Stimulated activated naive B cell treated with anti-CD40 and anti-IgM and Interleukin-4, amounts not matched to agents 10 μg/mL and 1 μg/mL and 100 μg/mL, for 72 hours (primary cell): ENCODE measurements at regions not wholly inside any gene's neighbourhood (a gene's known extent, or its start where the extent isn't known, plus 50 kb on each side); places are given as distances from the start of the nearest gene placed in this dataset.
"Not testable (repeated sequence)": the region's sequence is repeated elsewhere in the genome, so short reads cannot be mapped to it uniquely, and the experiment has no call there.

Experiments used
- ATAC-seq, 2 donors: fragments of 150-1000 bp; cut with Tn5 transposase; replicated peaks; 2 replicates each; pipeline ENCODE4 v1.10.0; 2021; ENCODE audit warnings: moderate library complexity in 1 of 2
- DNase-seq: peaks from one replicate; pipeline ENCODE4 v3.0.0; 2021
- H3K27ac Mint-ChIP-seq: one replicate; pipeline ENCODE4 v1.8.0; 2022; ENCODE audit warnings: mild to moderate bottlenecking, mixed read lengths
- H3K27me3 Mint-ChIP-seq, 2 donors: one replicate each; pipeline ENCODE4 v1.8.0; 2022; ENCODE audit warnings: mixed read lengths in 2 of 2
- H3K36me3 Mint-ChIP-seq, 2 donors: one replicate each; pipeline ENCODE4 v1.8.0; 2022; ENCODE audit warnings: mixed read lengths in 2 of 2, mild to moderate bottlenecking in 1 of 2
- H3K4me1 Mint-ChIP-seq, 2 donors: one replicate each; pipeline ENCODE4 v1.8.0; 2022; ENCODE audit warnings: mixed read lengths in 2 of 2, mild to moderate bottlenecking in 1 of 2
- H3K4me3 Mint-ChIP-seq, 2 donors: one replicate each; pipeline ENCODE4 v1.8.0; 2022; ENCODE audit warnings: mild to moderate bottlenecking in 2 of 2, mixed read lengths in 2 of 2, moderate library complexity in 1 of 2
- H3K9me3 Mint-ChIP-seq, 2 donors: one replicate each; pipeline ENCODE4 v1.8.0; 2022; ENCODE audit warnings: mixed read lengths in 2 of 2, mild to moderate bottlenecking in 1 of 2

DNA sequence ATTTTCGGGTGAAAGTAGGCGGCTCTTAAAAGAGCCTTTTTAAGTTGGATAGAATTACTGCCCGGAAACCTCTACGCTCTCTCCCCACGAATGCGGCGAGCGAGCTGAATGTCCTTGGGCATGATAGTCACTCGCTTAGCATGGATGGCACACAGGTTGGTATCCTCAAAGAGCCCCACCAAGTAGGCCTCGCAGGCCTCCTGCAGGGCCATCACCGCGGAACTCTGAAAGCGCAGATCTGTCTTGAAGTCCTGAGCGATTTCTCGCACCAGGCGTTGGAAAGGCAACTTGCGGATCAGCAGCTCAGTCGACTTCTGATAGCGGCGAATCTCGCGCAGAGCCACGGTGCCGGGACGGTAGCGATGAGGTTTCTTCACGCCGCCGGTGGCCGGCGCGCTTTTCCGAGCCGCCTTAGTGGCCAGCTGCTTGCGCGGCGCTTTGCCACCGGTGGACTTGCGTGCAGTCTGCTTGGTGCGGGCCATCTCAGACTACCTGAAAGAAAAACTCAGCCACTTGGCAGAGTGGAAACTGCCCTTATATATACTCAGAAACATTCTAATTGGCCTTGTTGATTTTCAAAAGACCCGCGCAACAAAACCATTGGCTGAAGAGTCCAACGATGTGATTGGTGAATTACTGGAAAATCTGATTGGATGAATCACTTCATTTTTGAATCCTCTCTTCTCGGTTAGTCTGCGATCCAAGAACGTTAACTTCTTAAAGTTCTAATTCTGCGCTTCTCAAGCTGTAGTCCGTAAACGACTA, 93.9 kb upstream of the BTN3A2 start:
- no peaks in the 10 kb centered on the region for H3K27me3 Mint-ChIP-seq
- peak; percentile 75 for DNase-seq
- H3K4me3 Mint-ChIP-seq: no peak overlapping the region
- peaks cover 5 to 12% of the 10 kb centered on the region in 2 donors for H3K4me1 Mint-ChIP-seq
- no peak overlapping the region for H3K27ac Mint-ChIP-seq
- peak; percentile 26 to 27 for ATAC-seq
- H3K9me3 Mint-ChIP-seq: no peaks in the 10 kb centered on the region
- H3K36me3 Mint-ChIP-seq: no peaks in the 10 kb centered on the region

DNA sequence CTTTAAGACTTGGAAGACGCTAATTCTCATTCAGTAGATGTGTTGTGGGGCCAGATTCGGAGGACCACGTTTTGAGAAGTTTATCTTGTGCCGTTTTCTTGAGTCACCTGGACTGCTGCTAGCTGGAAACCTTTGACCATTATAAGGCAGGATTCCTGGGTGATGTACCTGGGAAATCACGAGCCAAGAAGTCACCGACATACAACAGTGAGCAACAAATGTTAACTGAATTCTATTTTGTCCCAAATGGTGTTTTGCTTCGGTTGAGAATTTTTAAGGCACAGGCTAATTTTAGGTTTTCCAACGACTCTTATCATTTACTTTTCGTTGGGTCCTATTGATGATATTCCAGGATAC, 93.4 kb upstream of the BTN3A2 start:
- Mint-ChIP-seq H3K36me3 (no peaks in the 10 kb centered on the region), H3K27me3 (no peaks in the 10 kb centered on the region), H3K9me3 (no peaks in the 10 kb centered on the region), H3K4me3 (no peak overlapping the region), H3K4me1 (peaks cover 5 to 12% of the 10 kb centered on the region in 2 donors), H3K27ac (no peak overlapping the region)
- no peak for DNase-seq
- ATAC-seq: no peak

DNA sequence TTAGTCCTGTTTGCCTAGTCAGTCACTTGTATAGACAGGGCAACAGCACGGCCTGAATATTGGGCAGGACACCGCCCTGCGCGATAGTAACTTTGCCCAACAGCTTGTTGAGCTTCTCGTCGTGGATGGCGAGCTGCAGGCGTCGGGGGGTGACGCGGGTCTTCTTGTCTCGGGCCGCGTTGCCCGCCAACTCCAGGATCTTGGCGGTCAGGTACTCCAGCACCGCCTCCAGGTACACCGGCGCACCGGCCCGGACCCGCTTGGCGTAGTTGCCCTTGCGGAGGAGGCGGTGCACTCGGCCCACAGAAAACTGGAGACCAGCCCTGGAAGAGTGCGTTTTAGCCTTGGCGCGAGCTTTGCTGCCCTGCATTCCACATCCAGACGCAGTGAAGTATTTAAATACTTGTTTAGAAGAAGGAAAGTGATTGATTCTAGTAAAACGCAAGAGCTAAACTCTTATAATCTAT, 92.8 kb upstream of the BTN3A2 start:
- H3K4me3 Mint-ChIP-seq: no peak overlapping the region
- H3K4me1 Mint-ChIP-seq: peaks cover 5 to 12% of the 10 kb centered on the region in 2 donors
- H3K9me3 Mint-ChIP-seq: no peaks in the 10 kb centered on the region
- peak; percentile 29 to 44 for ATAC-seq
- peak; percentile 53 for DNase-seq
- no peak overlapping the region for H3K27ac Mint-ChIP-seq
- no peaks in the 10 kb centered on the region for H3K36me3 Mint-ChIP-seq
- H3K27me3 Mint-ChIP-seq: no peaks in the 10 kb centered on the region

DNA sequence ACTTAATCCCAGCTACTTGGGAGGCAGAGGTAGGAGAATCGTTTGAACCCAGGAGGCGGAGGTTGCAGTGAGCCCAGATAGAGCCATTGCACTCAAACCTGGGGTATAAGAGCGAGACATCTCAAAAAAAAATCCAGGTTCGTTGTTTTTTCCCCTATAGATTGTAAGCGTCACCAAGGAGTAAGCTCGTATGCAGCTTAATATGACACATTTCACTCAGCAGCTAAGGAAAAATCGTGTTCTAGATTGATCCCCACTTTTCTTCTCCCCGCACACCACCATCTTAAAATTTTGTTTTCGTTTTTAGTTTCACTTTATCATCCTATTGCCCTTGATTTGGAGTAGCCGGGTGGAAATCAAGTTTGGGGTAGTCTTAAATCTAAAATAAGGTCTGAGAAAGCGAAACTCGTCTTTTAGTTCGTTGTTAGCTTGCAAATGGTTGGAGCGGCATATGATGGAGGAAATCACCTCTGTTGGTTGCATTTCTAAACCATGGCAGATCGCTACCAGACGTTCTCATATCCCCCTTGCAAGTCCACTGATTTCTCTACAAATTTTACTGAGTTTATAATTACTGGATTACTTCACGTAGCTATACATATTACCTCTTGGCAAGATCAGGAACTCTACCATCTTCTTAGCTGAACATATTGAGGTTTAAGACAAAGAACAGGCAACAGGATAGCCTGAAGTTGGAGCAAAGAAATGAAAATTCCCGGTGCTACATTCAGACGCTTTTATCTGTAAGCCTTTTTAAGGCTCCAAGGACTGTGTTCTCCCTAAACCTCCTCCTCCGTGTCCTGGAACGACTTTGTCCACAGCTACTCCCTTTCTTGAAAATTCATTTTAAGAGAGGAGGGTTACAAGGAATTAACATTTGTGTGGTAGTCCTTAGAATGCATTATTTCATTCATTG, 91.1 kb upstream of the BTN3A2 start:
- no peak for DNase-seq

DNA sequence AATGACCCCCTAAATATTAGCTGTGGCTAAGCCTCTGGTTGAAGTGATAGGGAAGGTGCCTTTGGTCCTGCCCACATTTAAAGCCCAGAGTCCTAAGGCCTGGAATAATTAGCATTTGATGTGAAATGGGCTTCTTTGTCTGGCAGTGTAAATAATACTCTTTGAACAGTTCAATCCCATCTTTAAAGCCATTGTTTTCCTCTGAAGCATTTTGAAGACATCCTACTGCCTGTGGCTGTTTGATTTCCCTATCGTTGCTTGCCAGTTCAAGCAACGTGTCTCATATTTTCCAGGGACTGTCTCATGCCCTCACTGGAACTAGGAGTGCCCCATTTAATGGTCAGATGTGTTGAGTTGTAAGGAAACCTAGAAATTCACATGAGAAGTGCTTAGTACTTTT, 89.3 kb upstream of the BTN3A2 start:
- peaks cover 6 to 11% of the 10 kb centered on the region in 2 donors for H3K36me3 Mint-ChIP-seq
- no peak overlapping the region for H3K4me3 Mint-ChIP-seq
- H3K4me1 Mint-ChIP-seq: peaks cover 6 to 8% of the 10 kb centered on the region in 2 donors
- H3K27ac Mint-ChIP-seq: no peak overlapping the region
- no peaks in the 10 kb centered on the region for H3K9me3 Mint-ChIP-seq
- DNase-seq (no peak), ATAC-seq (no peak)
- no peaks in the 10 kb centered on the region for H3K27me3 Mint-ChIP-seq

More for the DNA sequence above, 91.1 kb upstream of the BTN3A2 start:
- no peaks in the 10 kb centered on the region for H3K9me3 Mint-ChIP-seq
- H3K27ac Mint-ChIP-seq: no peak overlapping the region
- H3K27me3 Mint-ChIP-seq: no peaks in the 10 kb centered on the region
- H3K4me1 Mint-ChIP-seq: peaks cover 5 to 12% of the 10 kb centered on the region in 2 donors
- H3K4me3 Mint-ChIP-seq: no peak overlapping the region
- peak; percentile 1 to 3 for ATAC-seq
- peaks cover 3 to 7% of the 10 kb centered on the region in 2 donors for H3K36me3 Mint-ChIP-seq

DNA sequence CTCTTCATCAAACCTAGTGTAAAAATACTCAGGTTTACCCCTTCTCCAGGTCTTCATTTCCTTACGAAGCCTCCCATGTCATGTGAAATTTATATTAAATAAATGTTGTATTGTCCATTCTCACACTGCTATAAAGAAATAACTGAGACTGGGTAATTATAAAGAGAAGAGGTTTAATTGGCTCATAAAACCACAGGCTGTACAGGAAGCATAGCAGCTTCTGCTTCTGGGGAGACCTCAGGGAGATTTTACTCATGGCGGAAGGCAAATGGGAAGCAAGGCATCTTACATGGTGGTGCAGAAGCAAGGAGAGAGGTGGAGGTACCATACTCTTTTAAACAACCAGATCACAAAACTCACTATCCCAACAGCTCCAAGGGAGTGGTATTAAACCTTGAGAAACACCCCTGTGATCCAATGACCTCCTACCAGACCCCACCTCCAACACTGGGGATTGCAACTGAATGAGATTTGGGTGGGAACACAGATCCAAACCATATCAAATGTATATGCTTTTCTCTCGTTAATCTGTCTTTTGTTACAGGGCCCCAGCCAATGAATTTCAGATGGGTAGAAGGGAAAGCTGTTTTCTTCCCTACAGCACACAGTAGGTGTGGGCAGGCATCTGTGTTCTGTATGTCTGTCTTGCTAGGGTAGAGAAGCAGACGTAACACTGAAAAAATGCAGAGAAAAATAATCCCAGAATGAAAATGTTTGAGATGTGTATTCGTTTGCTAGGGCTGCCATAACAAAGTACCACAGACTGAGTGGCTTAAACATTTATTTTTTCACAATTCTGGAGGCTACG, 88.0 kb upstream of the BTN3A2 start:
- ATAC-seq: no peak
- Mint-ChIP-seq H3K36me3 (peaks cover 17 to 22% of the 10 kb centered on the region in 2 donors), H3K4me1 (peaks cover 12 to 15% of the 10 kb centered on the region in 2 donors), H3K27ac (no peak overlapping the region), H3K9me3 (no peaks in the 10 kb centered on the region), H3K27me3 (no peaks in the 10 kb centered on the region), H3K4me3 (no peak overlapping the region)
- DNase-seq: no peak

DNA sequence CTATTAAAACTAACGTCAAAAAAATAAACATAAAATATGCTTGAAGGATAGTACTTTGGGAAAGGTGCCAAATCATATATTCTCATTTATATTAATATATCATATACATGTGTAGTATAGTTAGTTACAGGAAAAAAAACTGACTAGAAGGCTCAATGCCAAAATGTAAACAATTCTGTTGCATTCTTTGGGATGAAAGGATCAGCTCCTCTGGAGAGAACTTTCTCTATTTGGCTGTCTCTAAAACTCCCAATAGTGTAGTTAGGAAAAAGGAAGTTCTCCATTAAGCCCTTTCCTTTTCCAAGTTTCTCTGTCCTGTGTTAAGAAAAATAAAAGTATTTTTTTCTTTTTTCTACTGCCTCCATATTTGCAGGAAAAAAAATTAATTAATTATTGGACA, 86.5 kb upstream of the BTN3A2 start:
- peaks cover 24 to 34% of the 10 kb centered on the region in 2 donors for H3K36me3 Mint-ChIP-seq
- H3K4me3 Mint-ChIP-seq: no peak overlapping the region
- DNase-seq: no peak
- no peaks in the 10 kb centered on the region for H3K27me3 Mint-ChIP-seq
- peaks cover 20 to 30% of the 10 kb centered on the region in 2 donors for H3K4me1 Mint-ChIP-seq
- no peak for ATAC-seq
- no peaks in the 10 kb centered on the region for H3K9me3 Mint-ChIP-seq
- no peak overlapping the region for H3K27ac Mint-ChIP-seq

DNA sequence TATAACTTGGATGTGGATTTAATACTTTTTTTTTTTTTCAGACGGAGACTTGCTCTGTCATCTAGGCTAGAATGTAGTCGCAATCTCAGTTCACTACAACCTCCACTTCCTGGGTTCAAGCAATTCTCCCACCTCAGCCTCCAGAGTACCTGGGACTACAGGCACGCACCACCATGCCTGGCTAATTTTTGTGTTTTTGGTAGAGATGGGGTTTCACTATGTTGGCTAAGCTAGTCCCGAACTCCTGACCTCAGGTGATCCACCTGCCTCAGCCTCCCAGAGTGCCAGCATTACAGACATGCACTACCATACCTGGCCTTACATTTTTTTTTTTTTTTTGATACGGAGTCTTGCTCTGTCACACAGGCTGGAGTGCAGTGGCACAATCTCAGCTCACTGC, 85.6 kb upstream of the BTN3A2 start:
- H3K4me3 Mint-ChIP-seq, H3K9me3 Mint-ChIP-seq, H3K27me3 Mint-ChIP-seq, ATAC-seq, DNase-seq, H3K27ac Mint-ChIP-seq: not testable (repeated sequence)
- peaks cover 20 to 37% of the 10 kb centered on the region in 2 donors for H3K4me1 Mint-ChIP-seq
- peaks cover 26 to 34% of the 10 kb centered on the region in 2 donors for H3K36me3 Mint-ChIP-seq

DNA sequence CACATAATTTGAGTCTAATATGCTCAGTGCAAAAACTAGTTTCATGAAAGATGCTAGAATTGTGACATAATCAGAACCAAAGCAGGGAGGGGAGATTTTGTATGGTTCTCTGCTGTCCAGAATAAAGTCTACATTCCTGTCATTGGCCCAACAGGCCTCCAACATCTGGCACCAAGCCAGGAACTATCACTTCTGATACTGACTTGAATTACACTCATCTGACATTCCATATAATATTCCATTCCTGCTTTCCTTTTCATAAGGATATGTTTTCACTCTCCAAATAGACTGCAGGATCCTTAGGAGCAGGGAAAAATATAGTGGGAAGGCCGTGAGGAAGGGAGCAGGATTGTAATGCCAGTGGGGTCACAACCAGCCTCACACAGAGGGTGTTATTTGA, 84.6 kb upstream of the BTN3A2 start:
- no peak overlapping the region for H3K27ac Mint-ChIP-seq

DNA sequence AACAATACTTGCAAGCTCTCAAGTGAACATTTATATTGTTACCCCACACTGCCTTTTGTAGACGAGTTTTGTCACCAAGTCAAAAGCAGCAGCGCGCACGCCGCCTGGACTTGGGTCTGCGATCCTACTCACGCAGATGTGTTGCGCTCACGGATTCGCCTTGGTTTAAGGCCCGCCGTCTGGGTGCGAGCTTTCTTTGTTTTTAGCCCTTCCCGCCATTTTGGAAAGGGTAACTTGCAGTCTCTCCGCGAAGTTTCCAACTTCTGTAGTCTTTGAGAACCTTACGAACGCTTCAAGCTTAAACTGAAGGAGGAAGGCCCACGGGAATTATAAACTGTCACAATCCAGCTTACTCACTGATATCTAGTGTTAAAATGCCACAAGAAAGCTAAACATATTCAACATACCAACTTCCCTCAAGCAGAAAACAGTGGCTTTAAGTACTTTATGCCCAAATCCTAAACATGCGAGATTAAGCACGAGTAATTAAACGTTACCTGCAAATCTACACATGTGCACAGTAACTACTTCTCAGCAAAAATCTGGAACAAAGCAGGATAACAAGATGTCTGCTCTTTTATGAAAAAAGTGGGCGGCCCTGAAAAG, 80.4 kb upstream of the BTN3A2 start:
- Mint-ChIP-seq H3K4me3 (peak overlapping the region; percentile 80 to 88), H3K4me1 (peaks cover 24 to 54% of the 10 kb centered on the region in 2 donors), H3K36me3 (peaks cover 30 to 41% of the 10 kb centered on the region in 2 donors), H3K27ac (peak overlapping the region; percentile 100), H3K27me3 (peaks cover 5 to 6% of the 10 kb centered on the region in 2 donors), H3K9me3 (peaks cover 4% of the 10 kb centered on the region in 2 donors)
- DNase-seq (peak; percentile 45), ATAC-seq (peak; percentile 15 to 19)

More for the DNA sequence above, 84.6 kb upstream of the BTN3A2 start:
- DNase-seq (no peak), ATAC-seq (no peak)
- Mint-ChIP-seq H3K4me3 (no peak overlapping the region), H3K27me3 (no peaks in the 10 kb centered on the region), H3K9me3 (no peaks in the 10 kb centered on the region), H3K36me3 (peaks cover 26 to 42% of the 10 kb centered on the region in 2 donors), H3K4me1 (peaks cover 21 to 45% of the 10 kb centered on the region in 2 donors)

DNA sequence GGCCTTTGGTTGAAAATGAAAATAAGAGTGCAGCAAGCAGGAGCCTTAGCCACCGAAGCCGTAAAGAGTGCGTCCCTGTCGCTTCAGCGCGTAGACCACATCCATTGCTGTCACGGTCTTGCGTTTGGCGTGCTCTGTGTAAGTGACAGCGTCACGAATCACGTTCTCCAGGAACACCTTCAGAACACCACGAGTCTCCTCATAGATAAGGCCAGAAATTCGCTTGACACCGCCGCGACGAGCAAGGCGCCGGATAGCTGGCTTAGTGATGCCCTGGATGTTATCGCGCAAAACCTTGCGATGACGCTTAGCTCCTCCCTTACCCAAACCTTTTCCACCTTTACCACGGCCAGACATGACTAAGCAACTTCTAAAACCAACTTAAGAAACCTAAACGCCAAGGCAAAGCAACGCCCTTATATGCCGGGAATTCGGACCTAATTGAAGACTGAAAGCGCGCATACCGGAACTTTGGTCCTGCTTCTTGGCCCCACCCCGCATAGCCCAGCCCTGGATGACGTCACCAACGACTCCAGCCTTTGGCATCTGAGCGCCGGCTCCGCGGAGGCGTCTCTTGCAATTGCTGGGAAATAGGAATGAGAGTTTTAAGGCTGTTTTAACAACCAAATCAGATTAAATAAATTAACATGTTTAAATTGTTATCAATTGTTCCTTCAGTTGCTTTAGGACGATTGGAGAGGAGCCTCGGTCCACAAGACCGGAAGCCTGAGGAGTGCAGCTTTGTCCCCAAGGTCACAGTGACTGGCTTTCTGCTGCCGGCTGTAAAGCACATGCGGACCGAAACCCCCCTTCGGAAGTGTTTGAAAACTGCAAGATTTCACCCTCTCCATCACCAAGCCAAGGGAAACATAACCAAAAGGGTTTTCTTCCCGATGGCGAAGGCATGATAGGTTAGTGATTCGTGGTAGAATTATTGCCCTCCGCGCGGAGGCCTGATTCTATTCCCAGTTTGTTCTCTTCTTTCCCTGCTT, 79.6 kb upstream of the BTN3A2 start:
- DNase-seq: peak; percentile 96
- H3K9me3 Mint-ChIP-seq: peaks cover 4% of the 10 kb centered on the region in 2 donors
- H3K27me3 Mint-ChIP-seq: peaks cover 5 to 6% of the 10 kb centered on the region in 2 donors
- peak; percentile 81 to 84 for ATAC-seq
- H3K4me1 Mint-ChIP-seq: peaks cover 24 to 54% of the 10 kb centered on the region in 2 donors
- H3K36me3 Mint-ChIP-seq: peaks cover 28 to 39% of the 10 kb centered on the region in 2 donors
- H3K27ac Mint-ChIP-seq: peak overlapping the region; percentile 100
- H3K4me3 Mint-ChIP-seq: peak overlapping the region; percentile 80 to 88

DNA sequence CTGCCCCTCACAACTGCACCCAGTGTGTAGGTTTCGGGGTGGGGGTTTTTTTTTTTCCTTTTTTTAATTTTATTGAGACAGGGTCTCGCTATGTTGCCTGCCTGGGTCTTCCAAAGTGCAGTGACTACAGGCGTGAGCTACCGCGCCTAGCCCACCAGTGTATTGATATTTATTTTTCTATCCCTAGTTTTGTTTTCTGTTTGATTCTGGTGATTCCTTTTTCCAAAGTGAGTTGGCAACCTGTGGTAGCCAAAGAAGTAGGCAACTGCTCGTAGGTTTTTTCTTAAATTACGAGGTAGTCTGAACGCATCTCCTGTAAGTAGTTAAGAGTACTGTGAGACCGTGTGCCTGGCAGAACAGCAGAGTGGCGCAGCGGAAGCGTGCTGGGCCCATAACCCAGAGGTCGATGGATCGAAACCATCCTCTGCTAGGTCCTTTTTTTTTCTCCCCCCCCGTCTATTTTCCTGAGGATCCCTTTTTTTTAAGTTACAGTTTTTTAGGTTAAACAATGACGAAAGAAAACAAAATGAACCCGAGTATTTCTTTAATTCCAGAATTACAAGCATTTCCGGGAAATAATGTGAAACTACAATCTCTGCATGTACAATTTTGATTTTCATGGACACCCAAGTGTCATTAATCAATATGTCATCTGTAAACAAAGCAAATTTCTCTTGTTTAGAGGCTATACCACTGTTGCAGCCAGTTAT, 78.7 kb upstream of the BTN3A2 start:
- DNase-seq (peak; percentile 64), ATAC-seq (peak; percentile 16 to 20)
- Mint-ChIP-seq H3K27ac (peak overlapping the region; percentile 100), H3K4me3 (peak overlapping the region; percentile 80 to 88), H3K36me3 (peaks cover 19 to 30% of the 10 kb centered on the region in 2 donors), H3K27me3 (peaks cover 5 to 6% of the 10 kb centered on the region in 2 donors), H3K4me1 (peaks cover 19 to 45% of the 10 kb centered on the region in 2 donors), H3K9me3 (peaks cover 4% of the 10 kb centered on the region in 2 donors)
